HEK293 (cell line): ENCODE measurements at regions not wholly inside any gene's neighbourhood (a gene's known extent, or its start where the extent isn't known, plus 50 kb on each side); places are given as distances from the start of the nearest gene placed in this dataset.

Experiments
- CTCF ChIA-PET: fragments of 350-600 bp; formaldehyde crosslinking; extraction: SDS; loops from one replicate; lab custom pipeline; 2021; ENCODE audit warnings: antibody characterized with exemption; lab: Yijun Ruan, JAX
- POLR2A ChIA-PET: fragments of 300-600 bp; formaldehyde crosslinking; extraction: SDS; loops from one replicate; lab custom pipeline; 2020; ENCODE audit warnings: antibody characterized with exemption, inconsistent platforms; lab: Yijun Ruan, JAX
- H3K27ac ChIP-seq: fragments of 200-500 bp; sonication (Bioruptor generic); 2 replicates; pipeline ENCODE4 v1.5.1; 2014; ENCODE audit warnings: low read depth, low read length, control low read depth, inconsistent platforms; ENCODE audit errors: extremely low read depth
- H3K36me3 ChIP-seq, 2 experiments: fragments of 200-500 bp in 1 of 2; sonication (Bioruptor generic) in 1 of 2; 1 replicate in 1 of 2; 2 replicates in 1 of 2; pipeline ENCODE4 v1.5.1; 2014 to 2017; ENCODE audit warnings: inconsistent platforms in 2 of 2, low read length in 2 of 2; ENCODE audit not compliant: control insufficient read depth in 2 of 2, insufficient read depth in 1 of 2
- H3K4me1 ChIP-seq: fragments of 200-500 bp; sonication (Bioruptor generic); 2 replicates; pipeline ENCODE4 v1.5.1; 2014; ENCODE audit warnings: mild to moderate bottlenecking, low read length, inconsistent platforms; ENCODE audit not compliant: control insufficient read depth, insufficient read depth
- H3K4me3 ChIP-seq: 2 replicates; pipeline ENCODE4 v1.5.1; 2011; ENCODE audit warnings: low read depth, mild to moderate bottlenecking, control low read depth, low read length, moderate library complexity
- H3K9me3 ChIP-seq: fragments of 200-500 bp; sonication (Bioruptor generic); 2 replicates; pipeline ENCODE4 v1.5.1; 2014; ENCODE audit warnings: low read depth, low read length, inconsistent platforms; ENCODE audit not compliant: control insufficient read depth, insufficient read depth
- ELK4 ChIP-seq: IDR thresholded peaks from 2 replicates; pipeline ENCODE4 v1.6.1; 2011; ENCODE audit warnings: mild to moderate bottlenecking, low read depth, low read length, borderline replicate concordance
- KLF1 ChIP-seq: fragments of 450-650 bp; formaldehyde crosslinking; IDR thresholded peaks from 2 replicates; pipeline ENCODE4 v1.5.1; 2016; ENCODE audit warnings: missing biosample characterization, missing genetic modification characterization
- KLF16 ChIP-seq: fragments of 450-650 bp; formaldehyde crosslinking; IDR thresholded peaks from 2 replicates; pipeline ENCODE4 v1.5.1; 2017; ENCODE audit warnings: missing biosample characterization, missing genetic modification characterization
- MEIS1 ChIP-seq: sonication (generic); formaldehyde crosslinking; IDR thresholded peaks from 2 replicates; pipeline ENCODE4 v1.8.1; 2022; ENCODE audit warnings: missing genetic modification reagents, mild to moderate bottlenecking, borderline replicate concordance
- PBX3 ChIP-seq: sonication (generic); formaldehyde crosslinking; IDR thresholded peaks from 2 replicates; pipeline ENCODE4 v1.8.1; 2022; ENCODE audit warnings: mild to moderate bottlenecking, moderate library complexity, missing genetic modification reagents
- TRIM28 ChIP-seq: IDR thresholded peaks from 2 replicates; pipeline ENCODE4 v1.6.1; 2011; ENCODE audit warnings: low read length, control low read depth, borderline replicate concordance
- ZBTB6 ChIP-seq: fragments of 450-650 bp; formaldehyde crosslinking; IDR thresholded peaks from 2 replicates; pipeline ENCODE4 v1.5.1; 2017; ENCODE audit warnings: missing biosample characterization, missing genetic modification characterization
- ZNF155 ChIP-seq: fragments of 450-650 bp; formaldehyde crosslinking; IDR thresholded peaks from 2 replicates; pipeline ENCODE4 v1.5.1; 2016; ENCODE audit warnings: missing biosample characterization, missing genetic modification characterization
- ZNF175 ChIP-seq: fragments of 450-650 bp; formaldehyde crosslinking; IDR thresholded peaks from 2 replicates; pipeline ENCODE4 v1.5.1; 2016; ENCODE audit warnings: missing biosample characterization, missing genetic modification characterization
- ZNF19 ChIP-seq: fragments of 450-650 bp; formaldehyde crosslinking; IDR thresholded peaks from 2 replicates; pipeline ENCODE4; 2016; ENCODE audit warnings: missing biosample characterization, missing genetic modification characterization, low read depth
- ZNF274 ChIP-seq, 2 experiments: fragments of 200-500 bp in 1 of 2; fragments of 450-650 bp in 1 of 2; sonication (Bioruptor generic) in 1 of 2; formaldehyde crosslinking in 1 of 2; IDR thresholded peaks; 2 replicates each; pipeline versions ENCODE4 v1.5.1 to v1.6.1; 2014 to 2016; ENCODE audit warnings: borderline replicate concordance in 1 of 2, inconsistent platforms in 1 of 2, low read length in 1 of 2, missing biosample characterization in 1 of 2, missing genetic modification characterization in 1 of 2
- ZNF341 ChIP-seq: fragments of 450-650 bp; formaldehyde crosslinking; IDR thresholded peaks from 2 replicates; pipeline ENCODE4; 2016; ENCODE audit warnings: low read depth, missing biosample characterization, missing genetic modification characterization
- ZNF394 ChIP-seq: fragments of 450-650 bp; formaldehyde crosslinking; IDR thresholded peaks from 2 replicates; pipeline ENCODE4 v1.5.1; 2016; ENCODE audit warnings: missing biosample characterization, missing genetic modification characterization, mild to moderate bottlenecking, moderate library complexity, borderline replicate concordance
- ZNF433 ChIP-seq: fragments of 450-650 bp; formaldehyde crosslinking; IDR thresholded peaks from 2 replicates; pipeline ENCODE4 v1.5.1; 2016; ENCODE audit warnings: missing biosample characterization, missing genetic modification characterization, low read depth
- ZNF449 ChIP-seq: fragments of 450-650 bp; formaldehyde crosslinking; IDR thresholded peaks from 2 replicates; pipeline ENCODE4 v1.5.1; 2017; ENCODE audit warnings: missing biosample characterization, mild to moderate bottlenecking, missing genetic modification characterization, moderate library complexity
- ZNF514 ChIP-seq: fragments of 450-650 bp; formaldehyde crosslinking; IDR thresholded peaks from 2 replicates; pipeline ENCODE4 v1.5.1; 2016; ENCODE audit warnings: missing biosample characterization, missing genetic modification characterization
- ZNF530 ChIP-seq: fragments of 450-650 bp; formaldehyde crosslinking; IDR thresholded peaks from 2 replicates; pipeline ENCODE4 v1.5.1; 2016; ENCODE audit warnings: low read depth, missing biosample characterization, missing genetic modification characterization
- ZNF549 ChIP-seq: fragments of 450-650 bp; IDR thresholded peaks from 2 replicates; pipeline ENCODE4 v1.5.1; 2018; ENCODE audit warnings: missing biosample characterization, missing genetic modification characterization, mild to moderate bottlenecking, inconsistent platforms, moderate library complexity
- ZNF558 ChIP-seq: fragments of 450-650 bp; formaldehyde crosslinking; IDR thresholded peaks from 2 replicates; pipeline ENCODE4 v1.5.1; 2016; ENCODE audit warnings: missing biosample characterization, missing genetic modification characterization
- ZNF768 ChIP-seq: fragments of 450-650 bp; formaldehyde crosslinking; IDR thresholded peaks from 2 replicates; pipeline ENCODE4 v1.5.1; 2018; ENCODE audit warnings: missing biosample characterization, mild to moderate bottlenecking, missing genetic modification characterization
- ZNF785 ChIP-seq: fragments of 450-650 bp; formaldehyde crosslinking; IDR thresholded peaks from 2 replicates; pipeline ENCODE4 v1.5.1; 2016; ENCODE audit warnings: missing biosample characterization, missing genetic modification characterization
- TF ChIP-seq, protein P1 (sequence below): fragments of 450-650 bp; formaldehyde crosslinking; optimal IDR thresholded peaks from 2 replicates; pipeline ENCODE3; 2016; ENCODE audit warnings: missing biosample characterization, mild to moderate bottlenecking, missing genetic modification characterization
- TF ChIP-seq, protein P2 (sequence below): fragments of 450-650 bp; formaldehyde crosslinking; IDR thresholded peaks from 2 replicates; pipeline ENCODE4 v1.5.1; 2016; ENCODE audit warnings: missing biosample characterization, missing genetic modification characterization

- POLR2A ChIA-PET: no interaction called here
These were observed 74.6 kb upstream of the PDSS1 start for GRCh38 chr10:26622891-26623290.

DNA sequence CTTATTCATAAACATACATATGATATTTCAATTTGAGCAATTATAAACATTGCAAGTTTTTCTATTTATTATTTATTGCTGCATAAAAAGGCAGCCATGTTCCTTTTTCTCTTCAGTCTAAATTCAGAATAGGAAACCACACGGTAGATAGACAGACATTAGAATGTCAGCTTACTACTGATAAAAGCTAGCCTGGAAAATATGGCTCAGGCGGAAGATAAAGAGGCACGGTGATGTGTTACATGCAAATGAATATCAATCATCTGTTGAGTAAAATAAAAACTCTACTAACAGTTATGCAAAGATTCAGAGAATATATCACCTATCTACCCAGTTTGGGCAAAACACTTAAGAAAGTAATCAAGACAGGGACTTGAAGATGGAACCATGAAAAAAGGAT lies 73.5 kb upstream of the PDSS1 start:
- no peak for TF ChIP-seq TRIM28
- no peak for TF ChIP-seq ZNF155
- no peak for TF ChIP-seq MEIS1 (CRISPR knock-in tag)
- TF ChIP-seq KLF1 (tag by site-specific recombination): no peak
- TF ChIP-seq ZNF530 (tag by site-specific recombination): no peak
- TF ChIP-seq ZNF341: no peak
- no peak for TF ChIP-seq ZNF274 (IDR thresholded peaks at IDR 0.05; ENCODE audit: low read length)
- TF ChIP-seq ZNF274 (tag by site-specific recombination; IDR thresholded peaks at IDR 0.05; ENCODE audit: borderline replicate concordance): no peak
- no peaks in the 10 kb centered on the region for H3K4me1 ChIP-seq
- CTCF ChIA-PET: interaction anchor here (0.6 kb wide), 2 partner anchors 17 to 1925 kb away, joined by 4 read pairs; no protein-coding TSS in a partner anchor
- H3K4me3 ChIP-seq: no peak overlapping the region
- no peak overlapping the region for H3K27ac ChIP-seq
- H3K9me3 ChIP-seq: no peaks in the 10 kb centered on the region
- no peaks in the 10 kb centered on the region for H3K36me3 ChIP-seq
- POLR2A ChIA-PET: no interaction called here

More at GRCh38 chr10:26622891-26623290, 74.6 kb upstream of the PDSS1 start:
- Histone ChIP-seq H3K36me3 (no peaks in the 10 kb centered on the region), H3K27ac (no peak overlapping the region), H3K4me3 (no peak overlapping the region), H3K4me1 (no peaks in the 10 kb centered on the region), H3K9me3 (no peaks in the 10 kb centered on the region)
- TF ChIP-seq ELK4 (no peak), ZNF449 (no peak), KLF16 (no peak), ZBTB6 (tag by site-specific recombination) (peak; percentile 89), ZNF768 (tag by site-specific recombination) (no peak), ZNF549 (tag by site-specific recombination) (no peak)
- CTCF ChIA-PET: no interaction called here

DNA sequence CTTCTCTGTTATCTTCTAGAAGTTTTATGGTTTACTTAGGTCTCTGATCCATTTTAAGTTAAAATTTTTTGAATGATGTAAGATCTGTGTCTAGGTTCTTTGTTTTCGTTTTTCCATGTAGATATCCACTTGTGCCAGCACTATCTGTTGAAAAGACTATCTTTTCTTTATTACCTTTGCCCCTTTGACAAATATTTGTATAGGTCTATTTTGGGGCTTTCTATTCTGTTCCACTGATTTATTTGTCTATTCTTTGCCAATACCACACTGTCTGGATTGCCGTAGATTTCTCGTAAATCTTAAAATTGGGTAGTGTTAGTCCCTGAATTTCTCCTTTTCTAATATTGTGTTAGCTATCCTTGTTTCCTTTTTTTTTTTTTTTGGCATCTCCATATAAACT lies 71.4 kb upstream of the PDSS1 start:
- CTCF ChIA-PET: interaction anchor here (0.6 to 0.7 kb wide), 3 partner anchors 19 to 874 kb away, joined by 3 to 4 read pairs (median 4); no protein-coding TSS in a partner anchor
- POLR2A ChIA-PET: no interaction called here
- Histone ChIP-seq H3K4me1 (no peaks in the 10 kb centered on the region), H3K27ac (no peak overlapping the region), H3K36me3 (no peaks in the 10 kb centered on the region), H3K4me3 (no peak overlapping the region), H3K9me3 (no peaks in the 10 kb centered on the region)
- TF ChIP-seq ZNF19 (tag by site-specific recombination): no peak
- TF ChIP-seq ZNF394: no peak
- TF ChIP-seq ZNF785 (tag by site-specific recombination): no peak
- no peak for TF ChIP-seq PBX3 (CRISPR knock-in tag)
- no peak for TF ChIP-seq ZNF558 (tag by site-specific recombination)
- no peak for TF ChIP-seq ZNF274 (IDR thresholded peaks at IDR 0.05; ENCODE audit: low read length)
- no peak for TF ChIP-seq ZNF274 (tag by site-specific recombination; IDR thresholded peaks at IDR 0.05; ENCODE audit: borderline replicate concordance)
- TF ChIP-seq ZNF514 (tag by site-specific recombination): no peak
- no peak for TF ChIP-seq ZNF175 (tag by site-specific recombination)
- TF ChIP-seq, protein P1, sequence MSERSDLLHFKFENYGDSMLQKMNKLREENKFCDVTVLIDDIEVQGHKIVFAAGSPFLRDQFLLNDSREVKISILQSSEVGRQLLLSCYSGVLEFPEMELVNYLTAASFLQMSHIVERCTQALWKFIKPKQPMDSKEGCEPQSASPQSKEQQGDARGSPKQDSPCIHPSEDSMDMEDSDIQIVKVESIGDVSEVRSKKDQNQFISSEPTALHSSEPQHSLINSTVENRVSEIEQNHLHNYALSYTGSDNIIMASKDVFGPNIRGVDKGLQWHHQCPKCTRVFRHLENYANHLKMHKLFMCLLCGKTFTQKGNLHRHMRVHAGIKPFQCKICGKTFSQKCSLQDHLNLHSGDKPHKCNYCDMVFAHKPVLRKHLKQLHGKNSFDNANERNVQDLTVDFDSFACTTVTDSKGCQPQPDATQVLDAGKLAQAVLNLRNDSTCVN (tag by site-specific recombination): no peak
- TF ChIP-seq ZNF433: no peak
- TF ChIP-seq, protein P2, sequence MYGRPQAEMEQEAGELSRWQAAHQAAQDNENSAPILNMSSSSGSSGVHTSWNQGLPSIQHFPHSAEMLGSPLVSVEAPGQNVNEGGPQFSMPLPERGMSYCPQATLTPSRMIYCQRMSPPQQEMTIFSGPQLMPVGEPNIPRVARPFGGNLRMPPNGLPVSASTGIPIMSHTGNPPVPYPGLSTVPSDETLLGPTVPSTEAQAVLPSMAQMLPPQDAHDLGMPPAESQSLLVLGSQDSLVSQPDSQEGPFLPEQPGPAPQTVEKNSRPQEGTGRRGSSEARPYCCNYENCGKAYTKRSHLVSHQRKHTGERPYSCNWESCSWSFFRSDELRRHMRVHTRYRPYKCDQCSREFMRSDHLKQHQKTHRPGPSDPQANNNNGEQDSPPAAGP (tag by site-specific recombination): no peak
